ENCODE measurements at regions not wholly inside any gene's neighbourhood (a gene's known extent, or its start where the extent isn't known, plus 50 kb on each side); places are given as distances from the start of the nearest gene placed in this dataset.
A peak's percentile ranks its signal among the peaks of the same experiment; 100 is the strongest.

GRCh38 chr7:26090927-26091519, 61.0 kb upstream of the NFE2L3 start:
- DNase-seq (ENCODE audit: low read depth), result peak; percentile 31
- H3K4me3 ChIP-seq (ENCODE audit: low read depth, low read length), result no peak overlapping the region
- TF ChIP-seq CTCF (conservative IDR thresholded peaks at IDR 0.05; ENCODE audit: low read depth, low read length), result peak; percentile 87

GRCh38 chr7:26091933-26092332, 60.1 kb upstream of the NFE2L3 start:
- peak; percentile 17 for TF ChIP-seq CTCF (conservative IDR thresholded peaks at IDR 0.05; ENCODE audit: low read depth, low read length)
- no peak for DNase-seq (ENCODE audit: low read depth)
- H3K4me3 ChIP-seq (ENCODE audit: low read depth, low read length), result no peak overlapping the region

GRCh38 chr7:26093023-26093422, 59.0 kb upstream of the NFE2L3 start:
- no peak for DNase-seq (ENCODE audit: low read depth)
- no peak overlapping the region for H3K4me3 ChIP-seq (ENCODE audit: low read depth, low read length)
- no peak for TF ChIP-seq CTCF (conservative IDR thresholded peaks at IDR 0.05; ENCODE audit: low read depth, low read length)

GRCh38 chr7:26096136-26096535, 55.9 kb upstream of the NFE2L3 start:
- no peak for TF ChIP-seq CTCF (conservative IDR thresholded peaks at IDR 0.05; ENCODE audit: low read depth, low read length)

GRCh38 chr7:26097837-26098668, 53.9 kb upstream of the NFE2L3 start:
- TF ChIP-seq CTCF (conservative IDR thresholded peaks at IDR 0.05; ENCODE audit: low read depth, low read length), result no peak
- H3K4me3 ChIP-seq (ENCODE audit: low read depth, low read length), result no peak overlapping the region
- DNase-seq (ENCODE audit: low read depth), result no peak

More at GRCh38 chr7:26096136-26096535, 55.9 kb upstream of the NFE2L3 start:
- no peak overlapping the region for H3K4me3 ChIP-seq (ENCODE audit: low read depth, low read length)
- no peak for DNase-seq (ENCODE audit: low read depth)

- no peak overlapping the region for H3K4me3 ChIP-seq (ENCODE audit: low read depth, low read length)
- no peak for TF ChIP-seq CTCF (conservative IDR thresholded peaks at IDR 0.05; ENCODE audit: low read depth, low read length)
- no peak for DNase-seq (ENCODE audit: low read depth)
Observed at GRCh38 chr7:26099236-26099635, 52.8 kb upstream of the NFE2L3 start.
